ENCODE measurements at regions not wholly inside any gene's neighbourhood (a gene's known extent, or its start where the extent isn't known, plus 50 kb on each side); places are given as distances from the start of the nearest gene placed in this dataset.
A peak's percentile ranks its signal among the peaks of the same experiment; 100 is the strongest.

GRCh38 chr2:2768476-2768875, 437.4 kb upstream of the MYT1L start:
- ATAC-seq (no peak), DNase-seq (no peak)
- intact Hi-C loops (cut with micrococcal nuclease), result no loop called here
- H3K36me3 Mint-ChIP-seq, result no peaks in the 10 kb centered on the region
- no peak overlapping the region for H3K4me3 Mint-ChIP-seq
- no peaks in the 10 kb centered on the region for H3K9me3 Mint-ChIP-seq
- H3K27ac ChIP-seq (ENCODE audit: low read length), result no peak overlapping the region
- H3K27me3 ChIP-seq (ENCODE audit: control insufficient read depth, insufficient read depth, low read length), result no peaks in the 10 kb centered on the region
- H3K27ac Mint-ChIP-seq, result no peak overlapping the region
- TF ChIP-seq CTCF (IDR thresholded peaks at IDR 0.05), result no peak
- no peaks in the 10 kb centered on the region for H3K27me3 Mint-ChIP-seq (ENCODE audit: low read depth in 2 of 2)
- 84% methylated on average over 5 of the region's 6 CpGs for WGBS (ENCODE audit: insufficient coverage)
- H3K4me1 ChIP-seq (ENCODE audit: control insufficient read depth, insufficient read depth, low read length), result no peaks in the 10 kb centered on the region
- no peak overlapping the region for H3K4me3 ChIP-seq (ENCODE audit: low read length)
- H3K4me1 Mint-ChIP-seq, result no peaks in the 10 kb centered on the region
- H3K9me3 ChIP-seq (ENCODE audit: control insufficient read depth, insufficient read depth, low read length), result no peaks in the 10 kb centered on the region
- no peaks in the 10 kb centered on the region for H3K36me3 ChIP-seq (ENCODE audit: control insufficient read depth, insufficient read depth, low read length)

- ATAC-seq, result no peak
- no peak for DNase-seq
- H3K36me3 Mint-ChIP-seq, result no peaks in the 10 kb centered on the region
- no peak overlapping the region for H3K4me3 Mint-ChIP-seq
- H3K27ac ChIP-seq (ENCODE audit: low read length), result no peak overlapping the region
- no peaks in the 10 kb centered on the region for H3K27me3 ChIP-seq (ENCODE audit: control insufficient read depth, insufficient read depth, low read length)
- H3K4me3 ChIP-seq (ENCODE audit: low read length), result no peak overlapping the region
- H3K36me3 ChIP-seq (ENCODE audit: control insufficient read depth, insufficient read depth, low read length), result no peaks in the 10 kb centered on the region
- H3K4me1 ChIP-seq (ENCODE audit: control insufficient read depth, insufficient read depth, low read length), result no peaks in the 10 kb centered on the region
- no peaks in the 10 kb centered on the region for H3K27me3 Mint-ChIP-seq (ENCODE audit: low read depth in 2 of 2)
- intact Hi-C loops (cut with micrococcal nuclease), result no loop called here
- TF ChIP-seq CTCF (IDR thresholded peaks at IDR 0.05), result no peak
- WGBS (ENCODE audit: insufficient coverage), result 71% methylated on average over 9 of the region's 9 CpGs
- H3K9me3 Mint-ChIP-seq, result no peaks in the 10 kb centered on the region
- no peak overlapping the region for H3K27ac Mint-ChIP-seq
- H3K9me3 ChIP-seq (ENCODE audit: control insufficient read depth, insufficient read depth, low read length), result no peaks in the 10 kb centered on the region
- H3K4me1 Mint-ChIP-seq, result no peaks in the 10 kb centered on the region
Measured at GRCh38 chr2:2767837-2768236, 436.8 kb upstream of the MYT1L start.

GRCh38 chr2:2765839-2766495, 434.9 kb upstream of the MYT1L start:
- Histone ChIP-seq H3K27ac (ENCODE audit: low read length) (no peak overlapping the region), H3K27me3 (ENCODE audit: control insufficient read depth, insufficient read depth, low read length) (no peaks in the 10 kb centered on the region), H3K9me3 (ENCODE audit: control insufficient read depth, insufficient read depth, low read length) (no peaks in the 10 kb centered on the region), H3K4me3 (ENCODE audit: low read length) (no peak overlapping the region), H3K4me1 (ENCODE audit: control insufficient read depth, insufficient read depth, low read length) (no peaks in the 10 kb centered on the region), H3K36me3 (ENCODE audit: control insufficient read depth, insufficient read depth, low read length) (no peaks in the 10 kb centered on the region)
- Mint-ChIP-seq H3K4me1 (no peaks in the 10 kb centered on the region), H3K27ac (no peak overlapping the region), H3K36me3 (no peaks in the 10 kb centered on the region), H3K4me3 (no peak overlapping the region), H3K9me3 (no peaks in the 10 kb centered on the region), H3K27me3 (ENCODE audit: low read depth in 2 of 2) (no peaks in the 10 kb centered on the region)
- intact Hi-C loops (cut with micrococcal nuclease), result no loop called here
- no peak for TF ChIP-seq CTCF (IDR thresholded peaks at IDR 0.05)
- ATAC-seq, result no peak
- WGBS (ENCODE audit: insufficient coverage), result 94% methylated on average over 22 of the region's 22 CpGs
- DNase-seq, result no peak

- intact Hi-C loops (cut with micrococcal nuclease), result no loop called here
- Mint-ChIP-seq H3K4me3 (no peak overlapping the region), H3K9me3 (no peaks in the 10 kb centered on the region), H3K27ac (no peak overlapping the region), H3K4me1 (no peaks in the 10 kb centered on the region), H3K27me3 (ENCODE audit: low read depth in 2 of 2) (no peaks in the 10 kb centered on the region), H3K36me3 (no peaks in the 10 kb centered on the region)
- no peaks in the 10 kb centered on the region for H3K4me1 ChIP-seq (ENCODE audit: control insufficient read depth, insufficient read depth, low read length)
- ATAC-seq, result peak in 1 of 3 donors; percentile 12
- WGBS (ENCODE audit: insufficient coverage), result 85% methylated on average over 17 of the region's 17 CpGs
- TF ChIP-seq CTCF (IDR thresholded peaks at IDR 0.05), result no peak
- H3K27ac ChIP-seq (ENCODE audit: low read length), result no peak overlapping the region
- DNase-seq, result no peak
- H3K9me3 ChIP-seq (ENCODE audit: control insufficient read depth, insufficient read depth, low read length), result no peaks in the 10 kb centered on the region
- H3K4me3 ChIP-seq (ENCODE audit: low read length), result no peak overlapping the region
- no peaks in the 10 kb centered on the region for H3K36me3 ChIP-seq (ENCODE audit: control insufficient read depth, insufficient read depth, low read length)
- H3K27me3 ChIP-seq (ENCODE audit: control insufficient read depth, insufficient read depth, low read length), result no peaks in the 10 kb centered on the region
Measured at GRCh38 chr2:2765176-2765800, 434.2 kb upstream of the MYT1L start.
